Endodermal cell (in vitro differentiated cells): ENCODE measurements at regions not wholly inside any gene's neighbourhood (a gene's known extent, or its start where the extent isn't known, plus 50 kb on each side); places are given as distances from the start of the nearest gene placed in this dataset.
"Not testable (repeated sequence)": the region's sequence is repeated elsewhere in the genome, so short reads cannot be mapped to it uniquely, and the experiment has no call there.

Experiments used
- DNase-seq: peaks from one replicate; pipeline ENCODE4 v3.0.0-alpha.2; 2017
- H3K27ac ChIP-seq: 2 replicates; pipeline ENCODE4 v1.5.1; 2013; ENCODE audit warnings: mild to moderate bottlenecking, low read depth, low read length, moderate library complexity
- H3K27me3 ChIP-seq: 2 replicates; pipeline ENCODE4 v1.6.1; 2013; ENCODE audit warnings: mild to moderate bottlenecking, low read length, moderate library complexity; ENCODE audit not compliant: insufficient read depth, control insufficient read depth, poor library complexity, severe bottlenecking
- H3K36me3 ChIP-seq: 2 replicates; pipeline ENCODE4 v1.7.0; 2013; ENCODE audit warnings: mild to moderate bottlenecking, low read length, moderate library complexity; ENCODE audit not compliant: control insufficient read depth, insufficient read depth
- H3K4me1 ChIP-seq: one replicate; pipeline ENCODE4 v1.7.0; 2013; ENCODE audit warnings: low read length; ENCODE audit not compliant: control insufficient read depth, insufficient read depth
- H3K4me3 ChIP-seq: 2 replicates; pipeline ENCODE4 v1.5.1; 2013; ENCODE audit warnings: mild to moderate bottlenecking, low read length, moderate library complexity
- H3K9ac ChIP-seq: 2 replicates; pipeline ENCODE4 v1.6.1; 2013; ENCODE audit warnings: mild to moderate bottlenecking, low read length, moderate library complexity; ENCODE audit not compliant: poor library complexity, severe bottlenecking; ENCODE audit errors: extremely low read depth
- H3K9me3 ChIP-seq: 2 replicates; pipeline ENCODE4 v1.6.1; 2013; ENCODE audit warnings: mild to moderate bottlenecking, low read length, moderate library complexity; ENCODE audit not compliant: control insufficient read depth
- H3K27ac Mint-ChIP-seq: 2 replicates; pipeline ENCODE4 v1.8.0; 2020; ENCODE audit warnings: mixed read lengths
- H3K27me3 Mint-ChIP-seq: 2 replicates; pipeline ENCODE4 v1.8.0; 2021; ENCODE audit warnings: mild to moderate bottlenecking, mixed read lengths; ENCODE audit not compliant: insufficient read depth
- H3K36me3 Mint-ChIP-seq: 2 replicates; pipeline ENCODE4 v1.8.0; 2020; ENCODE audit warnings: low read depth, mixed read lengths
- H3K4me1 Mint-ChIP-seq: 2 replicates; pipeline ENCODE4 v1.8.0; 2020; ENCODE audit warnings: mixed read lengths
- H3K4me3 Mint-ChIP-seq: 2 replicates; pipeline ENCODE4 v1.8.0; 2020; ENCODE audit warnings: mild to moderate bottlenecking, moderate library complexity, mixed read lengths
- H3K9me3 Mint-ChIP-seq: 2 replicates; pipeline ENCODE4 v1.8.0; 2020; ENCODE audit warnings: mild to moderate bottlenecking, mixed read lengths
- CTCF ChIP-seq: fragments of 200-600 bp; sonication (generic); conservative IDR thresholded peaks from 2 replicates; pipeline ENCODE4 v1.5.0; 2021; ENCODE audit warnings: antibody characterized with exemption, mild to moderate bottlenecking
- WGBS, 2 experiments: methylation state at CpG; one replicate each; pipeline versions ENCODE4 v1.1.5 to v1.1.7; 2013; ENCODE audit warnings: missing lambda C conversion rate in 2 of 2, mixed read lengths in 1 of 2; ENCODE audit not compliant: insufficient coverage in 1 of 2, insufficient read length in 1 of 2; 5-methylcytosine and 5-hydroxymethylcytosine counted together

GRCh38 chr1:188170935-188171334 is 1342.2 kb downstream of the PLA2G4A start:
- Mint-ChIP-seq H3K36me3 (no peaks in the 10 kb centered on the region), H3K27ac (no peak overlapping the region), H3K27me3 (no peaks in the 10 kb centered on the region), H3K9me3 (no peaks in the 10 kb centered on the region), H3K4me1 (no peaks in the 10 kb centered on the region), H3K4me3 (no peak overlapping the region)
- Histone ChIP-seq H3K9ac (no peak overlapping the region), H3K36me3 (no peaks in the 10 kb centered on the region), H3K9me3 (no peaks in the 10 kb centered on the region), H3K27me3 (no peaks in the 10 kb centered on the region), H3K4me3 (no peak overlapping the region), H3K27ac (no peak overlapping the region), H3K4me1 (no peaks in the 10 kb centered on the region)
- no peak for DNase-seq
- no peak for TF ChIP-seq CTCF
- 100% methylated on average over 1 of the region's 1 CpG; no CpG with 5 or more reads in 1 of the 2 experiments for WGBS, 2 experiments

- H3K36me3 ChIP-seq, H3K4me1 Mint-ChIP-seq, H3K27me3 ChIP-seq, H3K4me3 ChIP-seq, H3K4me1 ChIP-seq, H3K36me3 Mint-ChIP-seq, H3K27me3 Mint-ChIP-seq, H3K9ac ChIP-seq, H3K27ac Mint-ChIP-seq, H3K4me3 Mint-ChIP-seq, H3K27ac ChIP-seq: not testable (repeated sequence)
- H3K9me3 ChIP-seq: peaks cover 14% of the 10 kb centered on the region
- WGBS, 2 experiments: 90% methylated on average over 9 of the region's 10 CpGs; no CpG with 5 or more reads in 1 of the 2 experiments
- peak; percentile 49 for DNase-seq
- H3K9me3 Mint-ChIP-seq: peaks cover 32% of the 10 kb centered on the region
These were observed 1353.3 kb downstream of the PLA2G4A start for GRCh38 chr1:188182063-188182462.

DNA sequence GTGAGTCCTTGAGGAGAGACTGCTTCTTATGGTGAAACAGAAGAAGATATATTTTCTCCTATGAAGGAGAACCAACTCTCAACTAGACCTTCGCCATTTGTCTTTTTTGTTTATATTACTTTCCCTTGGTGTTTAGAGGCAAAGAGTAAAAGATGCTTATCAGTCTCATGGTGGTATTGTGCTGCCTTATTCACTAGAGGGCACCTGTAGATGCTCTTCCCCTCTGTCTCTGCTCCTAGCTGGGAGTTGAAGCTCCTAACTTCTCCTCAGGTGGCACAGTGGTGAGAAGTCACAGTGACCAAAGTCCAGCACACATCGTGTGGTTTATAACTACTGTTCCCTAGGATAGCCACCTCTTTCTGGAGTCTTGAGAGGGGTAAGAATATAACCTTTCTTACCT is 1359.6 kb downstream of the PLA2G4A start:
- Histone ChIP-seq H3K4me1 (no peaks in the 10 kb centered on the region), H3K27me3 (no peaks in the 10 kb centered on the region), H3K9ac (no peak overlapping the region), H3K4me3 (no peak overlapping the region), H3K27ac (no peak overlapping the region), H3K36me3 (no peaks in the 10 kb centered on the region), H3K9me3 (peaks cover 5% of the 10 kb centered on the region)
- peak; percentile 63 for TF ChIP-seq CTCF
- WGBS, 2 experiments: 85% methylated on average over 2 of the region's 2 CpGs; no CpG with 5 or more reads in 1 of the 2 experiments
- DNase-seq: no peak
- H3K27ac Mint-ChIP-seq: no peak overlapping the region
- H3K36me3 Mint-ChIP-seq: no peaks in the 10 kb centered on the region
- H3K4me1 Mint-ChIP-seq: no peaks in the 10 kb centered on the region
- H3K4me3 Mint-ChIP-seq: no peak overlapping the region
- H3K9me3 Mint-ChIP-seq: peaks cover 19% of the 10 kb centered on the region
- no peaks in the 10 kb centered on the region for H3K27me3 Mint-ChIP-seq

- Histone ChIP-seq H3K4me1 (peaks cover 2% of the 10 kb centered on the region), H3K9me3 (no peaks in the 10 kb centered on the region), H3K4me3 (no peak overlapping the region), H3K36me3 (no peaks in the 10 kb centered on the region), H3K27ac (no peak overlapping the region), H3K9ac (no peak overlapping the region), H3K27me3 (no peaks in the 10 kb centered on the region)
- H3K4me3 Mint-ChIP-seq: no peak overlapping the region
- H3K27ac Mint-ChIP-seq: no peak overlapping the region
- DNase-seq: no peak
- WGBS, 2 experiments: 43 to 50% methylated on average over 1 of the region's 1 CpG
- no peaks in the 10 kb centered on the region for H3K36me3 Mint-ChIP-seq
- no peak for TF ChIP-seq CTCF
- peaks cover 3% of the 10 kb centered on the region for H3K4me1 Mint-ChIP-seq
- no peaks in the 10 kb centered on the region for H3K27me3 Mint-ChIP-seq
- H3K9me3 Mint-ChIP-seq: peaks cover 5% of the 10 kb centered on the region
These were observed 1366.2 kb downstream of the PLA2G4A start for GRCh38 chr1:188194916-188195315.
